GM18909 (cell line): ENCODE measurements at regions not wholly inside any gene's neighbourhood (a gene's known extent, or its start where the extent isn't known, plus 50 kb on each side); places are given as distances from the start of the nearest gene placed in this dataset.

Experiments
- ATAC-seq: cut with Tn5 transposase; IDR thresholded peaks from one replicate; pipeline ENCODE4 v1.9.1; 2021; ENCODE audit warnings: mild to moderate bottlenecking; ENCODE audit not compliant: unreplicated experiment, poor library complexity

DNA sequence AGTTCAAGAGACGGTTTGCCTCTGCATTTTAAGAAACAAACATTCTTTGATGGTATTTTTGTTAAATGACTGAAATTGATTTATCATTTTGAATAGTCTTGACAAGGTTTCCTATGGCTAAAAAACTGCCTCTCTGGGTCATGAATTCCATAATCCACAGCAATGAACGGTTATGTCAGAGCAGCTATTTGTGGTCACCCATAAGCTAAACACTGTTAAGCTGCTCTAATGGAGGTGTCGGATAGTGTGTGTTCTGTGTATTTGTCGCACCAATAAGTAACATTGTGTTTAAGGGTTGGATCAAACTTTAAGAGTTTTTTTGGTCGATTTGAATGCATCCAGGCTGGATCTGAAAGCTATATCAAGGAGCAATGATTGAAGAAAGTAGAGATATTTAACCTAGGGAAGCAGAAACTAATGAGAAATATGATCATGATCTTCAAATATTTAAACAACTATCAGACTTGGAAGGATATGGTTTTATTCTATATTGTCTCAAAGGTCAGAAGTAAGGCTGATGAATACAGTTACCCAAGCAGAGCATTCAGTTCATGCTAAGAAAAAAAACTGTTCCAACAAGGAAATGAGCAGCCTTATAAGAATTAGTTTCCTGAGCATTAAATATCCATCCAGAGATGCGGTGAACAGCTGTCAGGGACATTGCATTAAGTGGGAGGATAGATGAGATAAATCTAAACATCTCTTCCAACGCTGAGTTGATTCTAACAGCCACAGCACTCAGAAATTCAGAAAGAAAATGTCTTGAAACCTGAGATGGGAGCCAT lies 232.3 kb upstream of the RPS6KA3 start:
- ATAC-seq = no peak

DNA sequence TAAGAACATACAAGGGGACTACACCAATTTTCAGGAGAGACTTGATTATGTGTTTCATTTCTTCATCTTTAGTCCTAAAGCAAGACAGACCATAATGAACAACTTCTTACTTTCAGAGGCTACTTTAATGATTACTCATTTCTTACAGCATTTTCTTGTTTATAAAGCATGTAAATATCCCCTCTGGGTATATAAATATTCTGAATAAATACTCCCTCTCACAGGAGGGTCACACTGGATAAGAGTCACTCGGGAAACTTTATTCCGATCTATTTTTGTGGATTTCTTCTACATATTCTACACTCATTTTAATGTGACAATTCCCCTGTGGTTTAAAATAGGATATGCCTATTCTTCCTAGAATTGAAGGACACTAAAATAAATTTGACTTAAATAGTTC lies 228.9 kb upstream of the RPS6KA3 start:
- no peak for ATAC-seq

DNA sequence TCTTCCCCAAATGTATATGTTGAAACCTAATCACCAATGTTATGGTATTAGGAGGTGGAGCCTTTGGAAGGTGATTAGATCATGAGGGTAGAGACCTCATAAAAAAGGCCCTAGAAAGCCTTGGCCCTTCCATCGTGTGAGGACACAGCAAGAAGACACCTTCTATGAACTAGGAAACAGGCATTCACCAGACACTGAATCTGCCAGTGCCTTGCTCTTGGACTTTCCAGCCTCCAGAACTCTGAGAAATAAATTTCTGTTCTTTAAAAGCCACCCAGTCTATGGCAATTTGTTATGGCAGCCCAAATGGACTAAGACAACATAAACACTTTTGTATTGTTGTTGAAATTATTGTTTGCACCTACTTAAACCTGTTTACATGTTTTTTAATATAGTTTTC lies 221.8 kb upstream of the RPS6KA3 start:
- ATAC-seq = no peak

DNA sequence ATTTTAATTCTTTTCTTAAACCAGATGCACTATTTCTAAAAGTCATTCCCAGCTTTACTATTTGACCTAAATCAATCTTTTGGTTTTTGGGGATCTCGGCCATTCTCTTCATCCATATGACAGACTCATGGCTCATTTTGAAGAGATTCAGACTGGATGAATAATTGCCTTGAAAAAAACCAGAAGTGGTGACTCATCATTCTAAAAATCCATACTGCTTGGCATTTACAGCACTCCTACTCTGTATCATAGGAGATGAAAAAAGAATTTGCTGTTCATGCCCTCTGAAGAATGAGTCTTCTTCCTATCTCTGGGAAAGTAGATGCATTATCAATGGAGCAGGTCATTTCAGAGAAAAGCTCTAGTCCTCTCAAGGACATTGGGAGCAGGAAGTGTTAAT lies 220.5 kb upstream of the RPS6KA3 start:
- ATAC-seq = no peak

DNA sequence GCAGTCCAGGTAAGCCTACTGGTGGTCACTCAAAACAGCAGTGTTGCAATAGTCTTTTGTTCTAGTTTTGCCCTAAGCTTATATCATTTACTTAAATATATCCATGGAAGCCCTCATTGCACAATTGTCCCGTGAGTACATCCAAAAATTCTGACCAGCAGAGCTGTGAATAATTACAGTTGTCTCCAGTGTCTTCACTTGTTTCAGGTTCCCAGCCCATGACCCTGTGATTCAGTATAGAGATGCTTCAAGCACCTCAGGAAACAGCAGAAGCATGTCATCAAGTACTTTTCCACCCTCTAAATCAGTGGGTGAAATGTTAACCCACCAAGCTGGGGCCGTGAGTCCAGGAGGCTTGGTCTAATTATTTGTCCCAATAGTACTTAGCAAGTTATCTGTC lies 214.9 kb upstream of the RPS6KA3 start:
- ATAC-seq = no peak

DNA sequence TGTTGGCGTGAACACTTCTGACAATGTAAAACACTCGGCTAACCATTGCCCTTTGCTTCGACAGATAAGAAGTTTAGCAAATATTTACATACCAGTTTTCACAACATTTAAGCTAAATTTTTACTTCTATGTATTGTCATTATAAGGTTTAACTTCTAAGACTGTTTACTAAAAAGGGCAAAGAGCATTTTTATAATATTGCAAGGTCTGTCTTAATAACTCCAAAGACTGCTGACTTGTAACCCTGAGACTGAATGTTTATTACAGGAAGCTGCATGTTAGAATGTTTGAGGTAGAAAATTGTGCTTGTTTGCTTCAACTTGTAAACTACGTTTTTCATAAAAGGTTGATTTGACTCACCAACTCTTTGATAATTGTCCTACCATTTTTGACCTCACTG lies 213.2 kb upstream of the RPS6KA3 start:
- ATAC-seq = no peak

DNA sequence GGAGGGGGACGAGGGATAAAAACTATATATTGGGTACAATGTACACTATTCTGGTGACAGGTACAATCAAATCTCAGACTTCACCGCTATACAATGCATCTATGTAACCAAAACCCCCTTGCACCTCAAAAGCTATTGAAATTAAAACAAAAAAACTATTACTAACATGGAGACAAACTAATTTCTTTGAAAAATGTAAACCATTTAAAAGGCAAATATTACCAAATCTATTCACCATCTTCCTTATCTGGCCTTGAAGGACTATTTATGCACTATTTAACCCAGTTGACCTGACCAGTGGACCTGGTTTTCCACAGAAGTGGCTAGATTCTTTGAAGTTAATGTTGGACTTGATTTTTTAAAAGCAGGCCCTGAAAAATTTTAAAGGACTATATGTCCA lies 212.3 kb upstream of the RPS6KA3 start:
- no peak for ATAC-seq

DNA sequence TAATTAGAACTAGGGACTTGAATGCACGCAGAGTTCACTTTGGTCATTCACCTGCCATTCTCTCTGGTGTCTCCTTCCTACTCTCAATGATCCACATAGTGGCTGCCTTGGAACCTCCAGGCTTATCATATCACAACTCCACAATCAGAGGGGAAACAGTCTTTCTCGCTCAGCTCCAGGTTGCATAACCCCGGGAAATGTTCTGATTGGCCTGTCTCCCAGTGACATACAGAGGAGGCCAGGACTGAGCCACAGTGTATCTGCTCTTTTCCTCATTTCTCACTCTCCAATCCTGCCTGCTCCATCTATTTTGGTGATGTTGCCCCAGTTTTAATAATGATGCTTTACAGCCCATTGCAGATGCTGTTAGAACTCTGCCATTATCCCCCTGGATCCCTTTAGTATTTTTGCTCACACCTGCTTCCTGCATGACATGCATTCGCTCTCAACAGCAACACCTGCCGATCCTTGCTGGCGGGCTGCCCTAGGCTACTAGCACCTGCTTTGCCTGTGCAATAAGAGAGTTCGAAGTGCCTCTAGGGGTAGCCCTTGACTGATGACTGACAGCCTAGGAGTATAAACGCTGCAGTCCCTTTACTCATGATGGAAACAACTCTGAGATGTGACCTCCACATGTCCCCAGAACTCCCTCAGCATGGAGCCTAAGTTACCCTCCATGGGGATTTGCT lies 211.3 kb upstream of the RPS6KA3 start:
- ATAC-seq = no peak

DNA sequence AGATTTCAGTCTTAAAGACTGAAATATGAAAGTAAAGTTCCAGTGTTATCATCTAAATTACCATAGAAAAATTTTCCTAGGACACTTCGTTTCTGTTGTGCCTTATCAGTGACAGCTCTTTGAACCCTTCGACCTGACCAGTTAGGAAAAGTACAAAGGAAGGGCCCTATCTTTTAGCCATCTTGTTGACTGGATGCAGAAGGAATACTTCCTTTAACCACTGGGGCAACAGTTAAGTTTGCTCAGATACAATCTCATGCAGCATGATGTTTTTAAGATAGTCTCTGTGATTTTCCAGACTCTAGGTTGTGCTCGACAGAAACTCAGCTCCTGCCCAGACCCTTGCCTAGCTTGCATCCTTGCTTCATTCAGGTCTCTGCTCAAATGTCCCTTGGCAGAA lies 210.5 kb upstream of the RPS6KA3 start:
- ATAC-seq = no peak

DNA sequence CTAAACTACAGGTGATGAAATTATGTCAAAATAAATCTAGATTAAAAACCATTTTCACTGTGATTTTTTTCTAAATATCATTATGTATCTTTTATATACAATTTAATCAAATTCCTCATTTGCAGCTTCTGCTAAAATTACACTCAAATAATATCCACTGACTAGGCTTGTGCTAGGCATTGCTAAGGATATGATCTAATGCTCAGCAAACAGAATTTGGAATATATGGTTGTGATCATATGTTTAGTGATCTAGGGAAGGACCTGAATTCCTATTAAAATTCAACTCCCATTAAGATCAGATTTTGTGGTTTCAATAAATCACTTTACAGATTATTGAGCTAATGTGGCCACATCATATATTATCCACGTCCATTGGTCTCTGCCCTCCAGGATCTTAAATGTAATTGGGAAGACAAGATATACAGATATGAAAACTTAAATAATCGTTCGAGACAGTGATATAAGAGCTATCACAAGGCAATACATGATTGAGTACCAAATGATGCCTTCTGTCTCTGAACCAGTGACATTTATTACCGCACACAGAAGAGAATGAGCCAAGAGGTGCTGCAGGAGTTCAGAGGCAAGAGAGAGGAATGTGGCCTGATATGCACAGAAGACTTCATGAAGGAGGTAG lies 206.0 kb upstream of the RPS6KA3 start:
- ATAC-seq = no peak

DNA sequence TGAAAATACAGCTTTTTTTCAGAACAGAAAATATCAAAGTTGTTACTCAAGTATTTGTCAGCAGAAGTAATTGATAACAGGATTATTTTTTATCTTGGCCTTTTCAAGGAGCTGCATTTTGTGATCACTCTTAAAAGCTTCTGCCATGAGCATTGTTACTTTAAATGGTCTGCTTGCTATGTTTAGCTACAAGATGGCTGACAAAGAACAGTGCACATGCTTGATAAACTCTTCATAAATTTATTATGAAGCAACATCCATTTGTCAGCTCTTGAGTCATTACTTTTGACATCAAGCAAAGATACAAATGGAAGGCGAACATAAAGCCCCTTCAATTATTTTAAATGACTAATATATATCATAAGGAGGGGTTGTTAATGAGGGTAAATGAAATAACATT lies 205.4 kb upstream of the RPS6KA3 start:
- no peak for ATAC-seq

DNA sequence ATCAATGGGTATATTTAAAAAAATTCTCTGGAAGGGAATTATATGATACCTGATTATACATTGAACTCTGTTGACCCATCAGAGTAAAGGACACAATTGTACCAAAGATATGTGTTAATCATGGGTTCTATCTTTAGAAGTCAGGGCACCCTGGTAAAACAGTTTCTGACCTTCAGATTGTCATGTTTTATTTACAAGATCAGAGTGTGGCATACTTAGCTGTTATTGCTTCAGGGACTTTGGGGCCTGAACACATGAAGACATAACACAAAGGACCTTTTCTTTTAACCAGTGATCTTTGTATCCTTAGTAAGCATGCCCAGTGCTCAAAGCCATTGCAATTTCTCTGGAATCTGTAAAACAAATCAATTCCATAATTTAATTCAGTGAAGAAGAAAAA lies 204.8 kb upstream of the RPS6KA3 start:
- no peak for ATAC-seq

DNA sequence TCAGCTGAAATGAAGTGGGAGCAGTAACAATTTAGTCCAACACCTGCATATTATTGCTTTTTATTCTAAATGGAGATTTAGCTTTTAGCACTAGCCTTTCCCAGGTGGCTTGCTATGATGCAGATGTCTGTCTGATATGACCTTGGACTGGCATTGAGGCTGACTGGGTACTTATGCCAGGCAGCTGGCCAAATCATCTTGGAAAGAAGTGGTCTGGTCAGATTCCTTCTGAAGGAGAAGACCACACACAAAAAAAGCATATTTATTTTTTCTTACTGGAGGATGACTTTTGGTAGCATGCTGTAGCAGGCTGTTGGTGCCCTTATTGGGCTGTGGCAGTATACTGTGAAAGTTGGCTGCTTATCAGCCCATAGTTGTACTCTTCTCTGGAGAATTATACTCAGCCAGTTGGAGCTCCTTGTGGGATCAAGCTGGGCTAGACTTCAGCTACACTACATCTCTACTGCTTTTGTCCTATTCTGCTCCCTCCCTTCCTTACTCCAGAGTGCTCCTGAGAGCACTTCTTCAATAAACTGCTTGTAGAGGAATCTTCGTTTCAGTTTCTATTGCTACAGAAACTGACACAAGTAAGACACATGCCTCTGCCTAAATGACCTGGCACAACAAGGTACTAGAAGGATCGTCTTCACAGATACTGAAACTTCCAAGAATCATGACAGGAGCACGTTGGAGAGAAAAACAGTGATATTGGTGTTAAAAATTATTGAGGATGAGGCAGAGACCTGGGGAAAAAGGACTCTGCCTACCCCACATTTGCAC lies 196.8 kb upstream of the RPS6KA3 start:
- no peak for ATAC-seq

DNA sequence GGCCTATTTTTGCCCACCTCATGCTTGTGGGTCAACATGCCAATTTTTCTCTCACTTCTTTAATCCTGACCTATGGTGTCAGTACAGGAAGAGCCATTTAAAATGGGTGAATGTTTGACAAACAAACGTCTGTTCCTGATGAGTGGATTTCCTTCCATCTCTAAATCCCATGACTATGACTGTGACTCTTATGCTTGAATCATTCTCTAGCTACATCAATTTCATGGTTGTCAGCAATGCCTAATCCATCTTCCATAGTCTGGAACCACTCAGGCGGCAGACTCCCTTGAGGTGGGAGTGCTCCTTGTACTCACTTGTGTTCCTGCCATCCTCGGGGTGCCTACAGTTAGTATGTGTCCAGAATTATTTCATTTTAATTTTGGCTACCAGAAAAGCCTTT lies 194.9 kb upstream of the RPS6KA3 start:
- ATAC-seq = no peak

DNA sequence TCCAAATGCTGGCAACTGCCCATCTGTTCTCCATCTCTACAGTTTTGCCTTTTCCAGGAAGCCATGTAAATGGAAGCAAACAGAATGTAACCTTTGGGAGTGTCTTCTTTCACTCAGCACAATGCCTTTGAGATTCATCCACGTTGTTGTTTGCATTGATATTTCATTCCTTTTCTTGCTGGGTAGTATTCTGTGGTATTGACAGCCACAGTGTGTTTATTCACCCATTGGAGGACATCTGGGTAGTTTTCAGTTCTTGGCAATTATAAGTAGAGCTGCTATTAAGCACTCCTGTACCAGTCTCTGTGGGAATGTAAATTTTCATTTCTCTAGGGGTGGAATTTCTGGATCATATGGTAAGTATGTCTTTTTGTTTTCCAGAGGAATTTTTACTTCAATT lies 194.3 kb upstream of the RPS6KA3 start:
- ATAC-seq = no peak

DNA sequence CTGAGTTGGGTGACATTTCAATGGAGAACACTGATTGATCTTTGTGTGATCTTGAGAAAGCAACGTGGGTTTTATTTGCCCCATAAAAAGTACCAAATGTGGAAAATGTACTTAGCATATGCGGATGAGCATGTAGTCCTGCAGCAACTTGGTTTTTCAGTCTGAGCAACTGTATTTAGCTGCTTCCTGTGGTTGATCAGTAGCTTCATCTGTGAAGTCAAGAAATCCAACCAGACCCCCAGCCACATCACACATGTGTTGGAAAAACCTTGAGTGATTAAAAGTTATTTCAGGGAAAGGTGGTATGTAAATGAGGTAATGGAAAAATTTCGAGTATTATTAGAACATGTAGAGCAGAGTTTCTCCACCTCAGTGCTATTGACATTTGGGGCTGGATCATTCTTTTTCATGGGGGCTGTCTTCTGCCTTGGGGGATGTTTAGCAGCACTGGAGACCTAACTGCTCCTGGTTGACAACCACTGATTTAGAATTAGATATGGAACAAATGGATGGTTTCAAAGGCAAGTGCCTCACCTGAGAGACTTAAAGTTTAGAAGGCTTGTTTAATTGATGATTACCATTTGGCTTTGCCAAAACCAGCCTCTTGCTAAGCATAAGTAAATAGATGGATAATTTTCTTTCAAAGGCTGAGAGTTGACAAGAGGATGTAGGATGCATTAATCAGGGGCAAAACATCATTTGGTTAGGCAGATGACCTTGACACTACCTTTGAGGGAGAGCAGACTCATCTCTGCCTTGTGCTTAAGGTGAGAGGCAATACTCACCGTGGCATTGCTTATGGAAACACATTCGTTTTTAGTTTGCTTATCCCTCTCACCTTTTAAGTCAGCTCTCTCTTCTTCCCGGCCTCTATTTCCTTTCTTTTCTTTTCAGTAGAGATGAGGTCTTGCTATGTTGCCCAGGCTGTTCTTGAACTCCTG lies 193.0 kb upstream of the RPS6KA3 start:
- no peak for ATAC-seq

DNA sequence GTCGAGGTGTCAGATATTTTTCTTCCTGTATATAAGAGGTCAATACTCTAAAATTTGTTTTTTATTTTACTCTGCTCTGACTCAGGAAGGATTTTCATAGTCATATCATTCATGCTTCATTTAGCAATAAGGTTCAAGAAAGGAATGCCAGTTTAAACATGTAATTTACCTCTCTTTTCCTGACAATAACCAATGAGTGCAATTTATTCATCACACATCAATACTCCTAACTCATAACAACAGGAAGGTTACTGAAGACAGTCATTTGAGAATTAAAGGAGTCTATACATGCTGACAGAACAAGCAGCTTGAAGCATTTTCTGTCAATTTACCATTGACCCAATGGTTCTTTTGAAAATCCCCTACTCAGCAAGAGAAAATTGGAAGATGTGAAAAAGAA lies 190.3 kb upstream of the RPS6KA3 start:
- ATAC-seq = no peak

DNA sequence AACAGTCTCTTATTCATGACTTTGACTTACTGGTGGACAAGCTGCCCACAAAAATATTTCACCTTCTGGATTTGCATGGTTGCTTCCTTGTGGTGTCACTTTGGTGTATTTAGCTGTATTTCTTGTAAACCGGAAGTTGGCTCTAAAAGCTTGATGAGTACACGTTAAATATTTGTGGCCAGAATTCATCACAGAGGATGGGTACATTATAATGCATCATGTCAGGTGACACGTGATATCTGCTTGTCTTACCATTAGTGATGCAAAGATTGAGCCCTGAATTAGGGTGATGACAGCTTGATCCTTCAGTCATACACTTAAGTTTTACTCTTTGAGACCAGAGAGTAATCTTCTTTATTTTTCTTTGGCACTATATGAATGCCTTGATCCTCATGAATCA lies 188.3 kb upstream of the RPS6KA3 start:
- no peak for ATAC-seq

DNA sequence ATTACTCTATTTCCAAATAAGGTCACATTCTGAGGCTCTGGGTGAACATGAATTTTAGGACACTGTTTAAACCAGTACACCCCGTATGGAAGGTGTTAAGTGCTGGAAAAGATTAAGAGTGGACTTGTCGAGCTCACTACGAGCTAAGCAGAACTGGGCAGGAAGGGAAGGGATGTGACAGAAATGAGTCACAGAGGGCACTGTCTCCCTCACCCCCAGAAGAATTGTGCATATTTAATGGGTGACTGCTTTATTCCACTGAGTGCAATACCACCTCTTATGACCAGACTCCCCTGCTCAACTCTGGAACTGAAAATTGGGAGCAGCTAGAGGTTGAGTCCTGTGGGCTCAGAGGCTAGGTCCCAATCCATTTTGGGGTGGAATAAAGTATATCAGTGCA lies 187.4 kb upstream of the RPS6KA3 start:
- ATAC-seq = no peak

DNA sequence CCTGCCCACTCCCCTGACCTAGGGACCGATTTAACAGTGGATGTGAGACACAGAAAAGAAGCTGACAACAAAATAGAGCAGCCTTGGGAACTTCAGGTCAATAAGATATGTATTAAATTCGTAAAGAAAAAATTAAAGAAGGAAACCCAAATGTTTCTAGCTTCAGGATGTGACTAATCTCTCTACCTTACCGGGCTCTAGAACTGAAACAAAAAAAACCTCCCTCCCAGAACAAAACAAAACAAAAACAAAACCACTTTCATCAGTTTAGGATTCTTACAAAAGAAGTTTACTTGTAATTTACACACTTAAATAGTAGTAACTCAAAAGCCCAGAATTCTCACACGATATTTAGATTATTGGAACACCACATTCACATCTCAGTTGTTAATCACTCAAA lies 185.8 kb upstream of the RPS6KA3 start:
- peak; percentile 75 for ATAC-seq
